HG02973 (cell line): ENCODE measurements at regions not wholly inside any gene's neighbourhood (a gene's known extent, or its start where the extent isn't known, plus 50 kb on each side); places are given as distances from the start of the nearest gene placed in this dataset.
"Not testable (repeated sequence)": the region's sequence is repeated elsewhere in the genome, so short reads cannot be mapped to it uniquely, and the experiment has no call there.

Experiments
- ATAC-seq: cut with Tn5 transposase; IDR thresholded peaks from one replicate; pipeline ENCODE4 v1.9.1; 2021; ENCODE audit warnings: moderate library complexity; ENCODE audit not compliant: unreplicated experiment

- no peak for ATAC-seq
These were observed 222.2 kb downstream of the CYP26B1 start for GRCh38 chr2:71925268-71926088.

DNA sequence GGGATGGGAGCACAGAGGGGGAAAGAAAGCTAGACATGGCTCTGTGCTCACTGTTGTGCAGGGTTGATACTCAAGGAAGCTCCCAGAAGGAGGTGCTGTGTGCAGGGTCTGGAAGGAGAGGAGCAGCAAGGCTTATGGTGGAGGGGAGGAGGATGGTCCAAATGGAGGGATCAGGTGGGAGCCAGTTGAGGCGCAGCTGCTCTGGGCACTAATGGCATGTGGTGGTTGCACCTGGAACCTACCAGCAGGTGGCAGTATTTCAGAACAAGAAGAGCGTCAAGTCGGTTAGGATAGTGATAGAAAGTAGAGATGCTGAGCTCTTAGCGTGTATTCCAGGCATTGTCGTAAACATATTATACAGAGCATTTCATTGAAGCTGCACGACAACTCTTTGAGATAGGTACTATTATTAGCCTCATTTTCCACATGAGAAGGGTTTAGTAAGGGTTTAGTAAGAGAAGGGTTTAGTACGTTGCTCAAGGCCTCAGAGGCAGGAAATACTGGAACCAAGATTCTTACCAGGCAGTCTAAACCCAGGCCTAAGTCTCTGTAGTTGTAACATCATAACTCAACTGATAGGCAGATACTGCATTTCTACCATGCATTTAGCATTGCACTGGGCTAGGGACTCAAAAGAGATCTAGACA is 223.7 kb downstream of the CYP26B1 start:
- ATAC-seq, result no peak

GRCh38 chr2:71923143-71923525 is 224.5 kb downstream of the CYP26B1 start:
- no peak for ATAC-seq

GRCh38 chr2:71922499-71923142 is 225.0 kb downstream of the CYP26B1 start:
- ATAC-seq, result no peak

DNA sequence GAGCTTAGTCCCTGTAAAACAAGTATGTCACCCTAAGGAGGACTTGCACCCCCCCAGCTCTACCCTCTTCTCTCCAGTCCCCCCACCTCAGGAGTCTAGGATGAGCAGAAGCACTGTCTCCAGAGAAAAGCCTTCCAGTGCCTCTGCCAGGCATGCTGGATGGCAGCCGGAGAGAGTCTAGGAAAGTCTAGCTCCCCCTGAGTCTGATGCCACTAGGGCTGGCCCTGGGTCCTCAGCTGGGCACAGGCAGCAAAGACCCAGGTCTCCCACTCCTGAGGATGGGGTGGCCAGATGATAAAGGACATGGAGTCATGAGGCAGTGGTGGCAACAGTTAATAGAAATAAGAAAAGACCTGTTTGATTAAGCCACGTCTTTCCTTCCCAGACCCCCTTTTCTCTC is 225.6 kb downstream of the CYP26B1 start:
- no peak for ATAC-seq

DNA sequence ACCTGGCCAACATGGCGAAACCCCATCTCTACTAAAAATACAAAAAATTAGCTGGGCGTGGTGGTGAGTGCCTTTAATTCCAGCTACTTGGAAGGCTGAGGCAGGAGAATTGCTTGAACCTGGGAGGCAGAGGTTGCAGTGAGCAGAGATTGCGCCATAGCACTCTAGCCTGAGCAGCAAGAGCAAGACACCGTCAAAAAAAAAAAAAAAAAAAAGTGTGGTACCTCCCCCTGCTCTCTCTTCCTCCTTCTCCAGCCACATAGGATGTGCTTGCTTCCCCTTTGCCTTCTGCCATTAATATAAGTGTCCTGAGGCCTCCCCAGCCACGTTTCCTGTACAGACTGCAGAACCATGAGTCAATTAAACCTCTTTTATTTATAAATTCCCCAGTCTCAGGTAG is 226.8 kb downstream of the CYP26B1 start:
- ATAC-seq, result not testable (repeated sequence)

DNA sequence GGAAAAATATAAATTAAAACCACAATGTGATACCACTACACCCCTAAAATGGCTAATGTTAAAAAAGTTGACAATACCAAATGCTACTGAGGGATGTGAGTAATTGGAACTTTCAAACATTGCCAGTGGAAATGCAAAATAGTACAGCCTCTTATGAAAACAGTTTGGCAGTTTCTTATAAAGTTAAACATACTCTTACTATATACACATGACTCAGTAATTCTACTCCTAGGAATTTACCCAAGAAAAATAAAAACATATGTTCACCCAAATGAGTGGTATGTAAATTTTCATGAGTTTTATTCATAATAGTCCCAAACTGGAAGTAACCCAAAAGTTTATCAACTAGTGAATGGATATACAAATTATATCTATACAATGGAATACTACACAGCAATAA is 228.0 kb downstream of the CYP26B1 start:
- ATAC-seq, result no peak

DNA sequence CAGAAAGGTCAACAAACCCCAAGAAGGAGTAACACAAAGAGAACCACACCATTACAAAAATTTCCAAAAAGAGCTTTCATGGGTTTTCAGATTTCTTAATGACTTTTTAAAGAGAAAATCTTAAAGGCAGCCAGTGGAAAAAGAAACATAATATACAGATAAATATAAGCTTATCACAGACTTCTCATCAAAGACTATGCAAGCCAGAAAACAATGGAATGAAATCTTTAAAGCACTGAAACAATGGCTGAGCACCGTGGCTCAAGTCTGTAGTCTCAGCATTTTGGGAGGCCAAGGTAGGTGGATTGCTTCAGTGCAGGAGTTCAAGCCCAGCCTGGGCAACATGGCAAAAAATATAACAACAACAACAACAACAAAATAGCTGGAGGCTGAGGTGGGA is 237.4 kb downstream of the CYP26B1 start:
- no peak for ATAC-seq

- ATAC-seq, result no peak
These were observed 238.9 kb downstream of the CYP26B1 start for GRCh38 chr2:71908798-71909197.

DNA sequence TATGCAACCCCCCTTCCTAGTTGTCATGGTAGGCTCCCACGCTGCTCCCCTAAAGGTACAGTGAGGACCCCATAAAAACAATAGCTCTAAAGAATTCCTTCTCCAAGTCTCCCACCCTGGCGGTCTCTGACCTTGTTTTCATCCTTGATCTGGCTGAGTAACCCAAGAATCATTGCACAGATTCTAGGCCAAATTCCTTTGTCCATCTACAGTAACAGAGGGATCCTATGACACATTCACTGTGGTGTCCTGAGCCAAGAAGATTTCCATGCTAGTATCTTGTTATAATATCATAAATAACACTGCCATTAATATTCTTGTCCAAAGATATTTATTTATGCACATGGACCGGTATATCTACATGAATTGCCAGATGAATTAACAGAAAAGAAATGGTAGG is 240.2 kb downstream of the CYP26B1 start:
- no peak for ATAC-seq

GRCh38 chr2:71906357-71906973 is 241.2 kb downstream of the CYP26B1 start:
- ATAC-seq, result no peak

- no peak for ATAC-seq
These were observed 242.5 kb downstream of the CYP26B1 start for GRCh38 chr2:71905205-71905604.

DNA sequence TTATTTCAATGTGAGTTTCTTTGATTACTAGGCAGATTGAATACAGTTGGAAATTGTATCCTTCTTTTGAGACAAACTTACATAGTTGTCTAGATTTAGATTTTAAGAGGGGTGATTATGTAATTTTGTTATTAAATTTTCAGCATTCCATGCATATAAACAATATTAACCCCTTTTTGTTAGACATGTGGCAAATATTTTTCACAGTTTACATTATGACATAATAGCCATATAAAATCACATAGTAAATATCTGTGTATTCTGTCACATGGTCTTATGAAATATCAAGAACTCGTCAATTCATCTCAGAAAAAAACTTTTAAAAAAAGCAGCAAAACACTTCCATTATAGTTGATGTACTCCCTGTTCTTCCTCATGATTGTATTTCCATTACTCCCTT is 243.8 kb downstream of the CYP26B1 start:
- no peak for ATAC-seq

GRCh38 chr2:71901466-71901865 is 246.2 kb downstream of the CYP26B1 start:
- no peak for ATAC-seq

DNA sequence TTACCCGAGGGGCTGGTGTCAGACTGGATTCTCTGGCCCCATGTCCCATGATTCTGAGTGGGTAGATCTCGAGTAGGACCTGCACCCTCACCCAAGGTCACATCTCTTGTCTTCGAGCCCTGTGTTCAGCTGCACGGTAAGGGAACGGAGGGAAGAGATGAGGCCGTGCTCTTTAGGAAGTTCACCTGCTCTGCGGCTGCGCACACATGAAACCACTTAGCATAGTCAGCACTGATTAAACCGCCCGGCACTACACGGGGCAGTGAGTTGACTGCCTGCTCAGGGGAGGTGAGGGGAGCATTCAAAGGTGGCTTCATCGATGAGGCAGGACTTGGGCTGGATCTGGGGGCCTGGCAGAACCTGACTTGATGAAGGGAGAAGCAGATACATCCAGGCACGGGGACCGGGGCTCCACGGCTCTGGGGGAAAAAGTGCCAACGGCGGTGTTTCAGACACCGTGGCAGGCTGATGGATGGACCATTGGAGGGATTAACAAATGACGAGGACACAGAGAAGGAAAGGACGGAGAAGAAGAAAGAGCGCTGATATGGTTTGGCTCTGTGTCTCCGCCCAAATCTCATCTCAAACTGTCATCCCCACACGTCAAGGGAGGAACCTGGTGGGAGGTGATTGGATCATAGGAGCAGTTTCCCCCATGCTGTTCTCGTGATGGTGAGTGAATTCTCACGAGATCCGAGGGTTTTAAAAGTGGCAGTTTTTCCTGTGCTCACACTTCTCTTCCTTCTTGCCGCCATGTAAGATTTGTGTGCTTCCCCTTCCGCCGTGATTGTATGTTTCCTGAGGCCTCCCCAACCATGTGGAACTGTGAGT is 248.6 kb downstream of the CYP26B1 start:
- no peak for ATAC-seq

DNA sequence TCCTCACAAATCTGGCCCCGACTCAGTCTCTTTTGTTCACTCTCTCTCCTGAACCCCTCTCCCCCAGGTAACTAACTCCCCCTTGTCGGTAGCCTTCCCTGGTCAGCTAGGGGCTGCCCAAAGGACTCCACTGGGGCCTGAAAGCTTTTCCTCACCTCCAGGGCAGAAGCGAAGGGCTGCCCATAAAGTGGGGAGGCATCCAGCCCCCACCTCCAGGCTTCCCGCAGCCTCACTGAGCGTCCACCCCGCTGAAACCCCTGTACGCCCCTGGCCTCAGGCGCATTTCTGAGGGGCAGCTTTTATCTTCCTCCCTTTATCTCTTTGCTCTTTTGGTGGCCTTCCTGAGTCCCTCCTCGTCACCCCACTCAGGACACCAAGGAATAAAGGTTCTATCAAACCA is 249.3 kb downstream of the CYP26B1 start:
- no peak for ATAC-seq

- ATAC-seq, result no peak
These were observed 249.8 kb downstream of the CYP26B1 start for GRCh38 chr2:71897836-71898235.

DNA sequence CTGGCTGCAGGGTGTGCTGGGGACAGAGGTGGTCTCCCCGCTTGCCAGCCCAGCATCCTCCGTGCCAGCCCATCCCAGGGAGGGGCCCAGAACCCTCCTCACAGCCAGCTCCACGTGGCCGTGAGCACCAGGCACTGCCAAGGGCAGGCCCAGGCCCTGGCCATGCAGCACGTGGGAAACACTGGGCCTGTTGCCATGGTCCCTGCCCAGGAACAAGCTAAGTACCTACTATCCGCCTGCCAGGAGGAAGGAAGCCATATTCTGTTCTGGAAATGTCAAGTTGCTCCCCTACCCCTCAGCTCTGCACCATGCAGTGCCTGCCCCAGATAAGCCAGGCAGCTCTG is 250.6 kb downstream of the CYP26B1 start:
- ATAC-seq, result no peak

GRCh38 chr2:71896385-71897136 is 251.1 kb downstream of the CYP26B1 start:
- ATAC-seq, result no peak
